Transverse colon (tissue), 4 donors: ENCODE measurements at regions not wholly inside any gene's neighbourhood (a gene's known extent, or its start where the extent isn't known, plus 50 kb on each side); places are given as distances from the start of the nearest gene placed in this dataset.

ENCODE experiments used
- EP300 ChIP-seq: sonication (generic); formaldehyde crosslinking; IDR thresholded peaks from one replicate; pipeline ENCODE4 v1.6.1; 2017; ENCODE audit warnings: antibody characterized with exemption, low read depth
- POLR2A ChIP-seq: fragments of 450-650 bp; IDR thresholded peaks from one replicate; pipeline ENCODE4 v1.6.1; 2016; ENCODE audit warnings: antibody characterized with exemption, mild to moderate bottlenecking, moderate library complexity
- POLR2AphosphoS5 ChIP-seq, 3 donors: sonication (generic); formaldehyde crosslinking; IDR thresholded peaks; one replicate each; pipeline ENCODE4 v1.6.1; 2016; ENCODE audit warnings: antibody characterized with exemption in 3 of 3
- TF ChIP-seq, protein P1 (sequence below), 5 experiments: fragments of 200-600 bp in 3 of 5; fragments of 450-650 bp in 2 of 5; sonication (generic) in 3 of 5; IDR thresholded peaks; 1 replicate in 2 of 5; 2 replicates in 3 of 5; pipeline ENCODE4 v1.5.1; 2016 to 2017; ENCODE audit warnings: antibody characterized with exemption in 5 of 5, inconsistent platforms in 3 of 5, mild to moderate bottlenecking in 2 of 5, moderate library complexity in 1 of 5

- TF ChIP-seq, protein P1, sequence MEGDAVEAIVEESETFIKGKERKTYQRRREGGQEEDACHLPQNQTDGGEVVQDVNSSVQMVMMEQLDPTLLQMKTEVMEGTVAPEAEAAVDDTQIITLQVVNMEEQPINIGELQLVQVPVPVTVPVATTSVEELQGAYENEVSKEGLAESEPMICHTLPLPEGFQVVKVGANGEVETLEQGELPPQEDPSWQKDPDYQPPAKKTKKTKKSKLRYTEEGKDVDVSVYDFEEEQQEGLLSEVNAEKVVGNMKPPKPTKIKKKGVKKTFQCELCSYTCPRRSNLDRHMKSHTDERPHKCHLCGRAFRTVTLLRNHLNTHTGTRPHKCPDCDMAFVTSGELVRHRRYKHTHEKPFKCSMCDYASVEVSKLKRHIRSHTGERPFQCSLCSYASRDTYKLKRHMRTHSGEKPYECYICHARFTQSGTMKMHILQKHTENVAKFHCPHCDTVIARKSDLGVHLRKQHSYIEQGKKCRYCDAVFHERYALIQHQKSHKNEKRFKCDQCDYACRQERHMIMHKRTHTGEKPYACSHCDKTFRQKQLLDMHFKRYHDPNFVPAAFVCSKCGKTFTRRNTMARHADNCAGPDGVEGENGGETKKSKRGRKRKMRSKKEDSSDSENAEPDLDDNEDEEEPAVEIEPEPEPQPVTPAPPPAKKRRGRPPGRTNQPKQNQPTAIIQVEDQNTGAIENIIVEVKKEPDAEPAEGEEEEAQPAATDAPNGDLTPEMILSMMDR (IDR thresholded peaks at IDR 0.05) = no peak
- TF ChIP-seq POLR2AphosphoS5 (IDR thresholded peaks at IDR 0.05) = no peak
- no peak for TF ChIP-seq EP300
- no peak for TF ChIP-seq POLR2A
Observed at GRCh38 chr5:128796506-128796905, 168.8 kb upstream of the SLC27A6 start.
